OCI-LY7 (cell line): ENCODE measurements at regions not wholly inside any gene's neighbourhood (a gene's known extent, or its start where the extent isn't known, plus 50 kb on each side); places are given as distances from the start of the nearest gene placed in this dataset.

Source experiments
- CTCF ChIP-seq: fragments of 200-600 bp; sonication (generic); conservative IDR thresholded peaks from 2 replicates; pipeline ENCODE4 v1.5.1; 2014; ENCODE audit warnings: mild to moderate bottlenecking, antibody characterized with exemption, low read length, moderate library complexity, mixed read lengths
- EZH2phosphoT487 ChIP-seq: fragments of 200-600 bp; sonication (generic); IDR thresholded peaks from 2 replicates; pipeline ENCODE4 v1.6.1; 2018; ENCODE audit warnings: low read depth, borderline replicate concordance, mild to moderate bottlenecking, mixed run types, antibody characterized with exemption, low read length, moderate library complexity, mixed read lengths

GRCh38 chr5:23025629-23026233 is 172.6 kb upstream of the CDH12 start:
- no peak for TF ChIP-seq CTCF
- no peak for TF ChIP-seq EZH2phosphoT487
